Ovary (tissue), 7 donors: ENCODE measurements at regions not wholly inside any gene's neighbourhood (a gene's known extent, or its start where the extent isn't known, plus 50 kb on each side); places are given as distances from the start of the nearest gene placed in this dataset.

Experiments used
- DNase-seq, 5 donors: peaks; one replicate each; pipeline ENCODE4 v3.0.0-alpha.2; 2019 to 2020
- H3K27ac ChIP-seq, 2 donors: fragments of 200-600 bp; one replicate each; pipeline versions ENCODE4 v1.5.1 to v1.8.0; 2019 to 2022
- H3K27me3 ChIP-seq: fragments of 200-600 bp; one replicate; pipeline ENCODE4 v1.8.0; 2022
- H3K36me3 ChIP-seq: fragments of 200-600 bp; sonication (generic); one replicate; pipeline ENCODE4 v1.5.1; 2019
- H3K4me1 ChIP-seq: one replicate; pipeline ENCODE4 v1.8.1; 2013; ENCODE audit warnings: mild to moderate bottlenecking, moderate library complexity; ENCODE audit not compliant: insufficient read depth
- H3K4me3 ChIP-seq: fragments of 200-600 bp; sonication (generic); one replicate; pipeline ENCODE4 v1.5.1; 2017
- H3K9me3 ChIP-seq, 2 donors: fragments of 200-600 bp in 1 of 2; sonication (generic) in 1 of 2; one replicate each; pipeline versions ENCODE4 v1.5.1 to v1.8.1; 2013 to 2019; ENCODE audit warnings: mild to moderate bottlenecking in 1 of 2, moderate library complexity in 1 of 2
- CTCF ChIP-seq, 3 donors: fragments of 450-650 bp in 2 of 3; fragments of 200-600 bp in 1 of 3; IDR thresholded peaks; one replicate each; pipeline versions ENCODE4 v1.5.1 to v1.8.0; 2016 to 2022; ENCODE audit warnings: antibody characterized with exemption in 3 of 3, mild to moderate bottlenecking in 1 of 3
- EP300 ChIP-seq: sonication (generic); formaldehyde crosslinking; IDR thresholded peaks from one replicate; pipeline ENCODE4 v1.6.1; 2017; ENCODE audit warnings: antibody characterized with exemption
- POLR2A ChIP-seq: fragments of 450-650 bp; IDR thresholded peaks from one replicate; pipeline ENCODE4 v1.6.1; 2017; ENCODE audit warnings: antibody characterized with exemption, mild to moderate bottlenecking, moderate library complexity
- WGBS, 3 donors: extraction: QIAGEN DNeasy Blood & Tissue Kit in 1 of 3; methylation state at CpG; one replicate each; pipeline versions ENCODE4 v1.1.5 to v1.1.7; 2013 to 2017; 5-methylcytosine and 5-hydroxymethylcytosine counted together
- intact Hi-C, 4 donors: fragments of 100-400 bp; cut with DNase I; formaldehyde crosslinking; loops; one replicate each; pipeline versions ENCODE4 v1.11.0 to v1.15.1; 2022 to 2023
- donor health status: DM: no; HTN: no; CAD: no; lungs with moderate emphysema.
- donor health status: DM: no; HTN: no; CAD: no.
- donor health status: Bipolar disorder and iron deficiency.
- donor health status: DM: no; HTN: no; CAD: no.
- donor health status: DM: yes; HTN: yes; CAD: no.

- no peak overlapping the region for H3K4me3 ChIP-seq
- no peaks in the 10 kb centered on the region for H3K36me3 ChIP-seq
- intact Hi-C loops: no loop called here
- H3K27me3 ChIP-seq: no peaks in the 10 kb centered on the region
- H3K9me3 ChIP-seq: peaks cover 0 to 5% of the 10 kb centered on the region in 2 donors
- WGBS, 3 donors: 20 to 29% (median 25%) methylated on average over 8 of the region's 8 CpGs
- TF ChIP-seq POLR2A: no peak
- TF ChIP-seq CTCF (IDR thresholded peaks at IDR 0.05): no peak
- TF ChIP-seq EP300: no peak
- no peaks in the 10 kb centered on the region for H3K4me1 ChIP-seq
- H3K27ac ChIP-seq: no peak overlapping the region
- no peak for DNase-seq
Measured at GRCh38 chr15:59953392-59953883, 50.7 kb upstream of the FOXB1 start.

GRCh38 chr15:59952960-59953359 is 51.2 kb upstream of the FOXB1 start:
- H3K27ac ChIP-seq: no peak overlapping the region
- no peaks in the 10 kb centered on the region for H3K27me3 ChIP-seq
- H3K4me3 ChIP-seq: no peak overlapping the region
- H3K36me3 ChIP-seq: no peaks in the 10 kb centered on the region
- no peak for DNase-seq
- no peaks in the 10 kb centered on the region for H3K4me1 ChIP-seq
- TF ChIP-seq EP300 (no peak), POLR2A (no peak), CTCF (IDR thresholded peaks at IDR 0.05) (no peak)
- intact Hi-C loops: no loop called here
- H3K9me3 ChIP-seq: peaks cover 0 to 5% of the 10 kb centered on the region in 2 donors

- no peak for TF ChIP-seq CTCF (IDR thresholded peaks at IDR 0.05)
- TF ChIP-seq POLR2A: no peak
- TF ChIP-seq EP300: no peak
- DNase-seq: no peak
- WGBS, 3 donors: 59 to 63% (median 60%) methylated on average over 4 of the region's 4 CpGs
- Histone ChIP-seq H3K27ac (no peak overlapping the region), H3K27me3 (no peaks in the 10 kb centered on the region), H3K4me1 (no peaks in the 10 kb centered on the region), H3K36me3 (no peaks in the 10 kb centered on the region), H3K9me3 (no peaks in the 10 kb centered on the region), H3K4me3 (no peak overlapping the region)
- intact Hi-C loops: no loop called here
Measured at GRCh38 chr15:59950603-59951388, 53.3 kb upstream of the FOXB1 start.

- no peak overlapping the region for H3K4me3 ChIP-seq
- 85 to 90% (median 89%) methylated on average over 8 of the region's 8 CpGs for WGBS, 3 donors
- H3K36me3 ChIP-seq: no peaks in the 10 kb centered on the region
- intact Hi-C loops: no loop called here
- H3K4me1 ChIP-seq: no peaks in the 10 kb centered on the region
- no peak overlapping the region for H3K27ac ChIP-seq
- no peak for DNase-seq
- no peaks in the 10 kb centered on the region for H3K27me3 ChIP-seq
- TF ChIP-seq EP300 (no peak), CTCF (IDR thresholded peaks at IDR 0.05) (no peak), POLR2A (no peak)
- no peaks in the 10 kb centered on the region for H3K9me3 ChIP-seq
Measured at GRCh38 chr15:59948924-59949613, 55.0 kb upstream of the FOXB1 start.
